ENCODE measurements at regions not wholly inside any gene's neighbourhood (a gene's known extent, or its start where the extent isn't known, plus 50 kb on each side); places are given as distances from the start of the nearest gene placed in this dataset.

DNA sequence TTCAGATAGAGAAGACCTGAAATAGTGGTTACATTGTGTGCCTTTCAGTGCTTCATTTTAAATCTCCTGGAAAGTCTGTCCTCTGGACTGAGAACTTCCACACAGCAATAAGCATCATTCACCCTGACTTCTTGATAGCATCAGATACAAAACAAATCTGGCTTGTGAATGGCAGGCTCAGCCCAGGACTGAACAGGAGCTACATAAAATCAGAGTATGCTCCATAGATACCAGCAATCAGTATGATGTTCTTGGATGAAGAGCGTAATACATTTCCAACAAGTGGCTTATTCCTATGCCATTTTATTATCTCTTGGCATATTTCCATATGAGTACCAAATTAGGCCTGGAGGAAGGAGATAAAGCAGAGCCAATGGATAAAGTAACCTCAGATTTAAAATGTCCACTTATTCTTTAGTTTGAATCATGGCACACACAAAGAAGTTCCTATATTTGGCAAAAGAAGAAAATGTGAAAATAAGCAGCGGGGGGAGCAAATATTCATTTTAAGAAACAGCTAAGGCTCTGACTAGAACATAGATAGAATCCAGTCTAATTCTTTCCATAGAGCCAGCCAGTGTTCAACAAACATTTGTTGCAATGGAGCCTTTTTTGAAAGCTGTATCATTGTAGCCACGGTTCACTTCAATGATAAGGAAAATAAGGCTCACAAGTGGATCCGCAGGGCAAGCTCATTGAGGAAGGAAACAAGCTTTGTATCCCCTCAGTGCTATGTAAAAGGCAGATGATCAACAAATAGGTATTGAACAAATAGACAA, 230.8 kb upstream of the CHAC2 start:
- Histone ChIP-seq H3K4me1 (ENCODE audit: control insufficient read depth, insufficient read depth, low read length) (no peaks in the 10 kb centered on the region), H3K4me3 (ENCODE audit: low read length) (no peak overlapping the region), H3K9me3 (ENCODE audit: control insufficient read depth, low read length) (no peaks in the 10 kb centered on the region), H3K27me3 (ENCODE audit: control insufficient read depth, insufficient read depth) (no peaks in the 10 kb centered on the region), H3K27ac (ENCODE audit: low read length) (no peak overlapping the region)
- DNase-seq: no peak
- intact Hi-C loops (cut with DNase I): no loop called here
- peak; percentile 43 to 66 for ATAC-seq
- WGBS: 25% methylated on average over 4 of the region's 4 CpGs

DNA sequence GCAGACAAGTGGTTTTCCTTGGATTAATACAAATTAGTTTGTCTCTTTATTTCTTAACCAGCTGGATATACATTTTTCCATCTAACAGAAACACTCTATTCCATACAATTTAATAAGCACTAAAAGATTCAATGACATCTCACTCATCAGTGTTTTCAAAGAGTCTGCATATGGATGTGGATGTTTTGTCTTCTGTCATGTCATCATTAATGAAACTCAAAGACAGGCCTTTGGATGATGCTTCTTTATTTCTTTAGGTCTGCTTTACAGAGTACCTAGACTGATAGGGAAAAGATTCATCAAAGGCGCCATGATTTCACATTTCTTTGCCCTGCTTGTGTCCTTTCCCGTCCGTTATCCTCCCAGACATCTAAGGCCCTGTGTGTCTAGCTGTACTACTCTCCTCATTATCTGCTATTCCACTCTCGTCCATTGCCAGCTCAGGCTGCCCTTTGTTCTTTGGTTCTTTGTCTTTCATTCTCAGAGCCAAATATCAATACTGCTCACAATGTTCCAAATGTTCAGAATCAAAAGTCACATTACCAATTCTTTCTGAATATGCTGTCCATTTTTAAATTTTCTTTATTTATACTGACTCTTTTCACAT, 232.3 kb upstream of the CHAC2 start:
- intact Hi-C loops (cut with DNase I): no loop called here
- no peaks in the 10 kb centered on the region for H3K4me1 ChIP-seq (ENCODE audit: control insufficient read depth, insufficient read depth, low read length)
- 91% methylated on average over 4 of the region's 4 CpGs for WGBS

DNA sequence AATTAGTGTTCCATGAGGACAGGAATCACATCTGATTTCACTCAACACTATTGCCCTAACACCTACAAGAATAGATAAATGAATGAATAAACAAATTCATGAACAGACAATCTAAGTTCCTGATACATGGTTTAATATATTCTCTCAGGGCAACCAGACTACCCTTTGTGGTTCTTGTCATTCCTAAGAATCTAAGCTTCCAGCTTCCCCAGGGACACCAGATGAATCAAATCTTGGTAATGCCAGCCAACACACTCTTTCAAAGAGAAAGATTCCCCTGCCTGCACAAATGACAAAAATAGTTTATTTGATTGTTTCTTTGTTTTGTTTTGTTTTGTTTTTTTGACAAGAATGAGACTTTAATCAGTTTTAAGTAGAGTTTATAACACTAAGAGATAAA, 237.5 kb upstream of the CHAC2 start:
- no peak overlapping the region for H3K27ac ChIP-seq (ENCODE audit: low read length)
- intact Hi-C loops (cut with DNase I): no loop called here
- no peak overlapping the region for H3K4me3 ChIP-seq (ENCODE audit: low read length)
- DNase-seq: no peak
- ATAC-seq: no peak
- no peaks in the 10 kb centered on the region for H3K9me3 ChIP-seq (ENCODE audit: control insufficient read depth, low read length)
- H3K27me3 ChIP-seq (ENCODE audit: control insufficient read depth, insufficient read depth): no peaks in the 10 kb centered on the region
- no peaks in the 10 kb centered on the region for H3K4me1 ChIP-seq (ENCODE audit: control insufficient read depth, insufficient read depth, low read length)

More for the DNA sequence above, 232.3 kb upstream of the CHAC2 start:
- Histone ChIP-seq H3K9me3 (ENCODE audit: control insufficient read depth, low read length) (no peaks in the 10 kb centered on the region), H3K4me3 (ENCODE audit: low read length) (no peak overlapping the region), H3K27me3 (ENCODE audit: control insufficient read depth, insufficient read depth) (no peaks in the 10 kb centered on the region), H3K27ac (ENCODE audit: low read length) (no peak overlapping the region)
- no peak for DNase-seq
- ATAC-seq: no peak

DNA sequence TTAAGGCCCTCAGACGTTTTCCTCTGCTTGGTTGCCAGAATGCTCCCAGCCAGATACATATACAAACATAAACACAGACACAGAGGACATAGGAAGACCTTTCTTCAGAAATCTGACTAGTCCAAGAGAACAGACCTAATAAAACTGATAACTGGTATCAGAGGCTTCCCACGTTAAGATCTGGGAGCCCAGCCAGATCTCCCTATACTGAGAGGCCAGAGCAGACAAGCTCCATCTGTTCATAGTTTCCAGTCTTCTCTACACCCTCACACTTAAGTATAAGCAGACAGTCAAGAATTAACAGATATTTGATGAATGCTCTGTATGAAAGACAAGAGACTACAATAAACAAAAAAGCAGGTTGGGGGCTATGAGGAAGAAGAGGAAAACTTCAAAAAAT, 240.5 kb upstream of the CHAC2 start:
- DNase-seq: no peak
- intact Hi-C loops (cut with DNase I): no loop called here

DNA sequence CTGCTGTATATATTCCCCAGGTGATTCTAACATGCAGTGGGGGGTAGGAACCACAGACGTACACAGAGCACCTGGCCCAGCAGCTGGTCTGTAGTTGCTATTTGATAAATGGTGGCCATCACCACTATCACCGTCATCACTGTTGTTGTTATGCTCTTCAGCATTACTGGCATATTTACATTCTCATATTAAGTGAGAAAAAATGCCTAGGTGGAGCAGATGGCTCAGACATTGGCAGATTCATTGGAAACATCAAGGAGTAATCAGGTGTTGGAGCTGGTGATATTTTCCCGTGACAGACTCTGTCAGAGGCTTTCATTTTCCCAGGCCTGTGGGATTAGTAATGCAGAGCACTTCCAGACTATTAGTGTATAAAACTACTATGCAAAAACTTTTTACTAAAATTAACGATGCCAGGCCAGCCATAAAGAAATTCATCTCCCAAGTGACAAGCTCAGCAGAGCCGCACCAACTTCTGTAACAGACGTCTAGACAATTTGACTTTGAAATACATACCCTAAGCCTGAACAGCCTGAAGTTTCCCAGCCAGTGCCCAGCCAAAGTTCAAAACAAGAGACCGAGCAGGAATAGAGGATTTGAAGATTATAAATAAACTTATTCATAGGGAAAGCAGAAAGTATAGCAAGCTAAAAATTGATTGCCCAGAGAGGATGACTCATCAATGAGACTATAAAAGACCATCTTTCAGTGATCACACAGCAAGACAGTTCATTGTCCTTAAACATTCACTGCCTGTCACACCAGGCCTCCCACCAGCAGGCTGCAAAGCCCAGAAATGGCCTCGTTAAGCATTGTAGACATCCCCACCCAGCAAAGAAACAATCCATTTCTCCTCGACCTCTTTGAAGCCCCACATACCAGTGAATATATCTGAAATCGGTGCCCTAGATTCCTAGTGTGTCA, 247.4 kb upstream of the CHAC2 start:
- WGBS: 55% methylated on average over 10 of the region's 10 CpGs
- DNase-seq (no peak), ATAC-seq (no peak)
- H3K9me3 ChIP-seq (ENCODE audit: control insufficient read depth, low read length): no peaks in the 10 kb centered on the region
- intact Hi-C loops (cut with DNase I): no loop called here
- H3K4me3 ChIP-seq (ENCODE audit: low read length): no peak overlapping the region
- H3K27ac ChIP-seq (ENCODE audit: low read length): no peak overlapping the region
- H3K27me3 ChIP-seq (ENCODE audit: control insufficient read depth, insufficient read depth): no peaks in the 10 kb centered on the region
- H3K4me1 ChIP-seq (ENCODE audit: control insufficient read depth, insufficient read depth, low read length): no peaks in the 10 kb centered on the region

More for the DNA sequence above, 240.5 kb upstream of the CHAC2 start:
- Histone ChIP-seq H3K4me1 (ENCODE audit: control insufficient read depth, insufficient read depth, low read length) (no peaks in the 10 kb centered on the region), H3K27ac (ENCODE audit: low read length) (no peak overlapping the region), H3K27me3 (ENCODE audit: control insufficient read depth, insufficient read depth) (no peaks in the 10 kb centered on the region), H3K4me3 (ENCODE audit: low read length) (no peak overlapping the region), H3K9me3 (ENCODE audit: control insufficient read depth, low read length) (no peaks in the 10 kb centered on the region)
- ATAC-seq: no peak
- 20% methylated on average over 2 of the region's 2 CpGs for whole genome bisulfite sequencing

DNA sequence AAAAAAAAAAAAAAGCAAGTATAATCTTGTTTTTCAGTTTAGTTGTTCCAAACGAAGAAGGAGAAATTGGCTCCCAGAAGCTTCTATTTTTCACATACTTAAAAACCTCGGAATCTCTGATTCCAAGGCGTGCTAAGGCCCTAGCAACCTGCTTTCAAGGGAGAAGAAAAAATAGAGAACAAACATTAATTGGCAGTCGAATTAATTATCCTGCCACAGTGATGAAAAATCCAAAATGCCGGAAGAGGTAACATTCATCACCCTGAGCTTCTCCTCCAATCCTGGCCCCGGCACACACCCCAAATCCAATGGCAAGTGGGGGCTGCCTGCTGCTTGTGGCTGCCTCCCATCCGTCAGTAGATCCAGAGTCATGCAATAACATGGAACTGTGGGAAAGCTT, 250.2 kb upstream of the CHAC2 start:
- H3K9me3 ChIP-seq (ENCODE audit: control insufficient read depth, low read length): no peaks in the 10 kb centered on the region
- H3K27me3 ChIP-seq (ENCODE audit: control insufficient read depth, insufficient read depth): no peaks in the 10 kb centered on the region
- no peak for ATAC-seq
- DNase-seq: no peak
- intact Hi-C loops (cut with DNase I): no loop called here
- no peak overlapping the region for H3K4me3 ChIP-seq (ENCODE audit: low read length)
- no peak overlapping the region for H3K27ac ChIP-seq (ENCODE audit: low read length)
- no peaks in the 10 kb centered on the region for H3K4me1 ChIP-seq (ENCODE audit: control insufficient read depth, insufficient read depth, low read length)
- 63% methylated on average over 7 of the region's 7 CpGs for WGBS

DNA sequence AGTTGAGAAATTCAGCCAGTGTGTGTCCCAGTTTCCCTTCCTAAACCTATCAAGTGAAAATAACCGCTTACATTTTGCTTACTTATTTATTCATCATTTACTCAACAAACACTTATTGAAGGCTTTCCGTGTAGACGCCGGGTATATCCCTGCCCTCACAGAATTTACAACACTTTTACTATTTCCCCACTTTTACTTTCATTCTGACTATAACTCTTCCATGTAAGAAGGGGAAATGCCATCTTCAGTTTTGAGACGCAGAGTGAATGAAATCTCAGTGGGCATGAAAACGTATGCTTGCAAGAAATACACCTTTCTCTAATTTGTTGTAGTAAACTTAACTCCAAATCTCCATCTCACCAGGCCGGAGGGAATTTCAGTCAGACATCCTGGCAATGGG, 251.0 kb upstream of the CHAC2 start:
- Histone ChIP-seq H3K4me1 (ENCODE audit: control insufficient read depth, insufficient read depth, low read length) (no peaks in the 10 kb centered on the region), H3K27me3 (ENCODE audit: control insufficient read depth, insufficient read depth) (no peaks in the 10 kb centered on the region), H3K27ac (ENCODE audit: low read length) (no peak overlapping the region), H3K4me3 (ENCODE audit: low read length) (no peak overlapping the region), H3K9me3 (ENCODE audit: control insufficient read depth, low read length) (no peaks in the 10 kb centered on the region)
- 95% methylated on average over 7 of the region's 7 CpGs for WGBS
- ATAC-seq (no peak), DNase-seq (no peak)
- intact Hi-C loops (cut with DNase I): no loop called here

DNA sequence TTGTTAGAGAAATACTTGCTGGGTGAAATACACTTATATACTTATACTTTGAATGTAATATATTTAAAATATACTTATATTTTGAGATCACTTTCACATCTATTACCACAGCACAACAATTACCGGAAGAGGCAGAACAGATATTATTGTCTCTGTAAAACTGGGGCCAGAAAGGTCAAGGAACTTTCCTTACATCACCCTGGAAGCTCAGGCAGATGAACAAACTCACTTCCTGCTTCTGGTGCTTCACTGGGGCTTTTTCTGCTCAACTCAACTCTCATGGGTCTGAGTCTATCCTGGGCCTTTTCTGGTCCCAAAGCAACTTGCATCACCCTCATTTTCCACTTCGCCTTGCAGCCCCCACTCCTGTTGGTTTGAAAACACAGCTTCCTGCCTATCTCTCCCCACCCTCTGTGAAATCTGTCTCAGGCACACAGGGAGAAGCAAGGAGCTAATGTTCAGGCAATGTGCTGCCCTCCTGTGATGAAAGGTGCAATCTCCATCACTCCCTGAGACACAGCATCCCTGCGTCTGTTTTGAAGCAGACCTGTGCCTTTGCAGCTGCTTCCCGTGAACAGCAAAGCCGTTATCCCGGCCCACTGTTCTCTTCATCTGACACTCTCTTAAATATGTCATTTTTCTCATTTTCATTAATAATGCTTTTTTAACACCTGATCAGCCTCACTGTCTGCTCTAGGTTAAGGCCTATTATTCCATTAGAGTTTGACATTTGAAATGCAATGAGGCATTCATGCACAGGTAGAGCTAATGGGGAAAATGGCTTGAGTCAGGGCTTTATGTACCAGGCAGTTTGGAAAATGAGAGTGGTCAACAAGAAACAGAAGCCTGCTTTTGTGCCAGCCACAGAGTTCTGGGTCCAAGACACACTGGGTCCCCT, 251.9 kb upstream of the CHAC2 start:
- DNase-seq (no peak), ATAC-seq (peak in 1 of 2 donors; percentile 53)
- Histone ChIP-seq H3K4me3 (ENCODE audit: low read length) (no peak overlapping the region), H3K27me3 (ENCODE audit: control insufficient read depth, insufficient read depth) (no peaks in the 10 kb centered on the region), H3K27ac (ENCODE audit: low read length) (no peak overlapping the region), H3K9me3 (ENCODE audit: control insufficient read depth, low read length) (no peaks in the 10 kb centered on the region), H3K4me1 (ENCODE audit: control insufficient read depth, insufficient read depth, low read length) (no peaks in the 10 kb centered on the region)
- 69% methylated on average over 6 of the region's 6 CpGs for WGBS
- intact Hi-C loops (cut with DNase I): no loop called here

DNA sequence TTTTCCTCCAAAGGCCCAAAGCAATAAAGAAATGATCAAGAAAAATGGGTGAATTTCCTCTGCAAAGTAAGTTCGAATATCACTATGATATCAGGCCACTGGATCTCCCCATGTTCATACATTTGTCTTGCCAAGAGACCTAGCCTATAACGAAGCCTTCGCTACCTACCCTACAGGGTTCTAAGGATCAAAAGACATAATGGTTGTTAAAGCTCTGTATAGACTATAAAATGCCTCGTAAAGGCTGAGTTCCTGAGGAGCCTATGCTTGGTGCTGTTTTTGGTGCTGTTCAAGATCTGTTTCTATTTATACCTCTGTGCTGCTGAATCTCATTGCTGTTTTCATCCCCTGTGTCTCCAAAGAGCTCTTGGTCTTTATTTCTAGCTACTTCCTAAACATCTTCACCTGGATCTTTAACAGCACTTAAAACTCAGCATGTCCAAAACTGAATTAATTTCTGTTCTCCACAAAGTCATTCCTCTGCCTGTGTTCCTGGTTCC, 254.4 kb upstream of the CHAC2 start:
- intact Hi-C loops (cut with DNase I): no loop called here
- Histone ChIP-seq H3K4me1 (ENCODE audit: control insufficient read depth, insufficient read depth, low read length) (no peaks in the 10 kb centered on the region), H3K27ac (ENCODE audit: low read length) (no peak overlapping the region), H3K27me3 (ENCODE audit: control insufficient read depth, insufficient read depth) (no peaks in the 10 kb centered on the region), H3K4me3 (ENCODE audit: low read length) (no peak overlapping the region), H3K9me3 (ENCODE audit: control insufficient read depth, low read length) (no peaks in the 10 kb centered on the region)
- DNase-seq (no peak), ATAC-seq (no peak)
- WGBS: 84% methylated on average over 4 of the region's 4 CpGs

DNA sequence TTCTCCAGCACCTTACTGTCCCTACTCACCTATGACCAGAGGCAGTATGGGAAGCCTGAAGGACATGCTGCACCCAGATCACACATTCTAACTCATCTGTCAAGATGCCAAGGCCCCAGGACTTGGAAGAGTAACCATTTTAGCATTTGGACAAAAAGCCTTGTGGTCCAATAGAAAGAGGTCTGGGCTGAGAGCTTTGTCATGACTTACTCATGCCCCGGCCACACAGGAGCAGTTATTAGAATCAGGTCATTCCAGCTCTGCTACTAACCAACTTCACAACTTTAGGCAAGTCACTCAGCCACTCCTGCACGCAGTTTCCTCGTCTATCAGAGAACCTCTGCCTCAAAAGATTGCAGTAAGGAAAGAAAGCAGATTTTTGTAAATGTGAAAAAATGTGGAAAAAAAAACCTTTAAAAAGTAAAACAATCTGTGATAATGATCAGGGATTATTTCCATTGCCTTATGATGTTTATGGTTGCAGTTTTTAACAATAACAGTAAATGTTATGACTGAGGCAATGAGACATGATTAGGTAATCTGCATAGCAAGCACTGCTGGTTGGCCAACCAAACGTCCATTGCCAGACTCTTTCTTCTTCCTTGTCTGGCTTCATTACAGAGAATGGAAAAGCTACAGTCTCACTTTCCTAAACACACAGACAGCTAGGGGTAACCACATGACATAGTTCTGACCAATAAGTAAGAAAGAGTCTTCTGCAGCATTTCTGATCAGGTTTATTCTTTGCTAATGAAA, 255.4 kb upstream of the CHAC2 start:
- no peak overlapping the region for H3K4me3 ChIP-seq (ENCODE audit: low read length)
- H3K9me3 ChIP-seq (ENCODE audit: control insufficient read depth, low read length): no peaks in the 10 kb centered on the region
- no peak for DNase-seq
- no peaks in the 10 kb centered on the region for H3K27me3 ChIP-seq (ENCODE audit: control insufficient read depth, insufficient read depth)
- whole genome bisulfite sequencing: 71% methylated on average over 4 of the region's 4 CpGs
- ATAC-seq: no peak
- H3K4me1 ChIP-seq (ENCODE audit: control insufficient read depth, insufficient read depth, low read length): no peaks in the 10 kb centered on the region
- intact Hi-C loops (cut with DNase I): no loop called here
- H3K27ac ChIP-seq (ENCODE audit: low read length): no peak overlapping the region
